ENCODE measurements at regions not wholly inside any gene's neighbourhood (a gene's known extent, or its start where the extent isn't known, plus 50 kb on each side); places are given as distances from the start of the nearest gene placed in this dataset.

- Histone ChIP-seq H3K36me3 (no peaks in the 10 kb centered on the region), H3K4me3 (no peak overlapping the region), H3K4me1 (peaks cover 10% of the 10 kb centered on the region), H3K9me3 (replicated peaks) (no peaks in the 10 kb centered on the region), H3K27me3 (ENCODE audit: low read depth) (no peaks in the 10 kb centered on the region), H3K27ac (replicated peaks) (no peak overlapping the region)
- intact Hi-C loops (cut with micrococcal nuclease) = no loop called here
- TF ChIP-seq, protein P1, sequence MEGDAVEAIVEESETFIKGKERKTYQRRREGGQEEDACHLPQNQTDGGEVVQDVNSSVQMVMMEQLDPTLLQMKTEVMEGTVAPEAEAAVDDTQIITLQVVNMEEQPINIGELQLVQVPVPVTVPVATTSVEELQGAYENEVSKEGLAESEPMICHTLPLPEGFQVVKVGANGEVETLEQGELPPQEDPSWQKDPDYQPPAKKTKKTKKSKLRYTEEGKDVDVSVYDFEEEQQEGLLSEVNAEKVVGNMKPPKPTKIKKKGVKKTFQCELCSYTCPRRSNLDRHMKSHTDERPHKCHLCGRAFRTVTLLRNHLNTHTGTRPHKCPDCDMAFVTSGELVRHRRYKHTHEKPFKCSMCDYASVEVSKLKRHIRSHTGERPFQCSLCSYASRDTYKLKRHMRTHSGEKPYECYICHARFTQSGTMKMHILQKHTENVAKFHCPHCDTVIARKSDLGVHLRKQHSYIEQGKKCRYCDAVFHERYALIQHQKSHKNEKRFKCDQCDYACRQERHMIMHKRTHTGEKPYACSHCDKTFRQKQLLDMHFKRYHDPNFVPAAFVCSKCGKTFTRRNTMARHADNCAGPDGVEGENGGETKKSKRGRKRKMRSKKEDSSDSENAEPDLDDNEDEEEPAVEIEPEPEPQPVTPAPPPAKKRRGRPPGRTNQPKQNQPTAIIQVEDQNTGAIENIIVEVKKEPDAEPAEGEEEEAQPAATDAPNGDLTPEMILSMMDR (IDR thresholded peaks at IDR 0.05; ENCODE audit: borderline replicate concordance) = no peak
- no peak for DNase-seq
Measured at GRCh38 chr5:57893926-57894325, 411.3 kb upstream of the ACTBL2 start.

GRCh38 chr5:57891443-57891842 lies 408.8 kb upstream of the ACTBL2 start:
- H3K36me3 ChIP-seq = no peaks in the 10 kb centered on the region
- H3K9me3 ChIP-seq (replicated peaks) = no peaks in the 10 kb centered on the region
- no peak for DNase-seq
- H3K4me1 ChIP-seq = peaks cover 22% of the 10 kb centered on the region
- no peak overlapping the region for H3K27ac ChIP-seq (replicated peaks)
- no peaks in the 10 kb centered on the region for H3K27me3 ChIP-seq (ENCODE audit: low read depth)
- TF ChIP-seq, protein P1 (IDR thresholded peaks at IDR 0.05; ENCODE audit: borderline replicate concordance) = no peak
- intact Hi-C loops (cut with micrococcal nuclease) = no loop called here
- H3K4me3 ChIP-seq = no peak overlapping the region

- Histone ChIP-seq H3K4me3 (no peak overlapping the region), H3K4me1 (peaks cover 22% of the 10 kb centered on the region), H3K36me3 (no peaks in the 10 kb centered on the region), H3K27me3 (ENCODE audit: low read depth) (no peaks in the 10 kb centered on the region), H3K9me3 (replicated peaks) (no peaks in the 10 kb centered on the region), H3K27ac (replicated peaks) (no peak overlapping the region)
- no peak for DNase-seq
- intact Hi-C loops (cut with micrococcal nuclease) = loop anchor here (2.0 kb wide), 1 partner anchor 571 kb away; the partner anchor contains the start of gene PLK2
- TF ChIP-seq, protein P1 (IDR thresholded peaks at IDR 0.05; ENCODE audit: borderline replicate concordance) = peak; percentile 60
Measured at GRCh38 chr5:57889558-57889957, 406.9 kb upstream of the ACTBL2 start.

DNA sequence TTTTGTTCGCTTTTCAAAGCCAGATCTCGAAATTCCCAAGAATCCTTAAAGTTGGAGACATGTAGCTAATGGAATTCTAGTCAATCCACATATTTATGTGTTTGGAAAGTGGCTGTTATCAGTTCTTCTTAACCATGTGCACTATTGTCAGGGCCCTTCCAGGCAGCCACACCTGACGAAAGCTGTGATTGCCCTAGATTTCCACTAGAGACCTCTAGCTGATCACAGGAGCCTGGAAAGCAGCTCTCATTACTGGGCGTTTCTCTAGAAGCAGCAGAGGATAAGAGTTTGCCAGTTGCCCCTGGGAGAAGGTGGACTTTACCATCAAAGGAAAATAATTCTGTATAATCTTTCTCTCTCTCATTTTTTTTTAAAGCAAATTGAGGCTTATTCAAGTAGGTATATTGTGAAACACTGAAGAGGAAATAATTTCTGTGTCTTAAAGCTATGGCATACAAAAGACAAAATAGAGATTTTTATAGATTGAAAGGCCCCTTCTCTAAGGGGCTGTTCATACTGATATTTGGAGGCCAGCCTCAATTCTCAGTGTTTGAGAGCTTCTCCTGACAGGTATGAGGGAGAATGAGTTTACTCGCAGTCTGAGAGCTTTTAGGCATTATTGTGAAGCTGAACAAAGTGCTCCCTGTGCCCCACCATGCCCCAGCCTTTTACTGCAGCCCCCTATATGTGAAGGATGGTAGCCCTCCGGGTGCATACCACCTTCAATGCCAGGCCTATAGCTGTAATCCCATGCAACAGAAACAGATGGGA lies 405.4 kb upstream of the ACTBL2 start:
- DNase-seq = no peak
- H3K27ac ChIP-seq (replicated peaks) = no peak overlapping the region
- H3K4me1 ChIP-seq = peaks cover 22% of the 10 kb centered on the region
- H3K9me3 ChIP-seq (replicated peaks) = no peaks in the 10 kb centered on the region
- intact Hi-C loops (cut with micrococcal nuclease) = loop anchor here (2.0 kb wide), 1 partner anchor 573 kb away; the partner anchor contains the start of gene PLK2
- no peak overlapping the region for H3K4me3 ChIP-seq
- no peaks in the 10 kb centered on the region for H3K27me3 ChIP-seq (ENCODE audit: low read depth)
- TF ChIP-seq, protein P1 (IDR thresholded peaks at IDR 0.05; ENCODE audit: borderline replicate concordance) = peak; percentile 80
- no peaks in the 10 kb centered on the region for H3K36me3 ChIP-seq

DNA sequence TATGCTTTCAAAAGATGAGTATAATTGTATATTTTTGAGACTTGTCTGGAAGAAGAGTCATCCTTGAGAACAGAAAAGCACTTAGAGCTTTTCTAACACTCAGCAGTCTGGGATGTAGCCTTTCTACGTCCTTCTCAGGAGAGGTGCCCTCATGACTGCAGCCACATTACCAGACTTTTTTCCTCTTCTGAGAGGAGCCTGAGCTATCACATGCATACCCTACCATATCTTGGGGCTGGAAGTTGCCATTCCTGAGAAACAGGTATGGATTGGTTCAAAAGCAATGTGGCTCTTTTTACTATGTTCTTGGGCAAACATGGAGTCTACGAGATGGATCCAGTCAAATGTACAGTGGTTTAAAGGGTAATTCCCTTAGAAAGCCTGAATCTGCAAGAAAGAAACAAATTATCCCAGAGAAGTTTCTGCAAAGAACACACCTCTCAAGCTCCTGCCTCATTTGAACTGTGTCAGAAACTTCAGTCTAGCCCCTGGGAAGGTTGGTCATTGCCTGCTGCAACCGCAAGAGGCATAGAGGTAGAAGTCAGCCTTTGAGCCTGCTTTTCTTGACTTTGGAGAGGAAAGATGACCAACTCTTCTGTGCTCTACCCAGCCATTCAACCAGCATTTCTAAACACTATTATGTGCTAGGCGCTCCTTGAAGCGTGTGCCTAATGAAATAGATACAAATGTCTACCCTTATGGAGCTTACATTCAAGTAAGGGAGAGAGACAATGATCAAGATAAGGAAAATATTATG lies 401.9 kb upstream of the ACTBL2 start:
- intact Hi-C loops (cut with micrococcal nuclease) = loop anchor here (5.0 kb wide), 1 partner anchor 107 kb away; no protein-coding TSS in a partner anchor
- no peaks in the 10 kb centered on the region for H3K9me3 ChIP-seq (replicated peaks)
- H3K4me1 ChIP-seq = peaks cover 12% of the 10 kb centered on the region
- no peaks in the 10 kb centered on the region for H3K36me3 ChIP-seq
- no peak for DNase-seq
- TF ChIP-seq, protein P1 (IDR thresholded peaks at IDR 0.05; ENCODE audit: borderline replicate concordance) = no peak
- no peak overlapping the region for H3K4me3 ChIP-seq
- no peak overlapping the region for H3K27ac ChIP-seq (replicated peaks)
- H3K27me3 ChIP-seq (ENCODE audit: low read depth) = no peaks in the 10 kb centered on the region
